ENCODE measurements at regions not wholly inside any gene's neighbourhood (a gene's known extent, or its start where the extent isn't known, plus 50 kb on each side); places are given as distances from the start of the nearest gene placed in this dataset.

- DNase-seq (no peak), ATAC-seq (no peak)
- Mint-ChIP-seq H3K9me3 (no peaks in the 10 kb centered on the region), H3K36me3 (ENCODE audit: low read depth) (no peaks in the 10 kb centered on the region), H3K27ac (no peak overlapping the region), H3K4me1 (peaks cover 10% of the 10 kb centered on the region), H3K4me3 (no peak overlapping the region), H3K27me3 (no peaks in the 10 kb centered on the region)
These were observed 515.5 kb upstream of the NOX3 start for GRCh38 chr6:155970876-155971708.

GRCh38 chr6:155970472-155970871 lies 514.8 kb upstream of the NOX3 start:
- H3K9me3 Mint-ChIP-seq = no peaks in the 10 kb centered on the region
- H3K4me1 Mint-ChIP-seq = peaks cover 10% of the 10 kb centered on the region
- H3K4me3 Mint-ChIP-seq = no peak overlapping the region
- H3K27ac Mint-ChIP-seq = no peak overlapping the region
- H3K36me3 Mint-ChIP-seq (ENCODE audit: low read depth) = no peaks in the 10 kb centered on the region
- H3K27me3 Mint-ChIP-seq = no peaks in the 10 kb centered on the region
- DNase-seq = no peak
- ATAC-seq = no peak

DNA sequence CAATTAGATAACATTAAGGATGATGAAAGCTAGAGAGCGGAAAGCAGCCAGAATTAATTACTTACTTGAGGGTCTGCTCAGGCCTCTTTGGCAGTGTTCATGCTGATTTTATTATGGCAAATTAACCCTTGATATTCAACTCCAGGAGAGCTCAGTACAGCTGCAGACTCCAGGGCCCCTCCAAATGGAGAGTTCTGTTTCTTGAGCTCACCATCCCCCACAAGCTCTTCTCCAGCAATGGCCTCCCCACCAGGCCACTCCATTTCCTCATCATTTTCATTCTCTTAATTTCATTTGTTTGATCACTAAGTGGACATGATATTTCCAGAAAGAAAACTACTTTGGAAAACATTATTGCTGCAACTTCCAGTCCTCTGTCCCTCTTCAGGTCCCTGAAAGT lies 513.3 kb upstream of the NOX3 start:
- H3K4me1 Mint-ChIP-seq = peaks cover 10% of the 10 kb centered on the region
- no peak overlapping the region for H3K27ac Mint-ChIP-seq
- H3K4me3 Mint-ChIP-seq = no peak overlapping the region
- no peaks in the 10 kb centered on the region for H3K9me3 Mint-ChIP-seq
- H3K36me3 Mint-ChIP-seq (ENCODE audit: low read depth) = no peaks in the 10 kb centered on the region
- DNase-seq (no peak), ATAC-seq (no peak)
- no peaks in the 10 kb centered on the region for H3K27me3 Mint-ChIP-seq

- Mint-ChIP-seq H3K36me3 (ENCODE audit: low read depth) (no peaks in the 10 kb centered on the region), H3K9me3 (no peaks in the 10 kb centered on the region), H3K4me1 (peaks cover 3% of the 10 kb centered on the region), H3K27ac (no peak overlapping the region), H3K27me3 (no peaks in the 10 kb centered on the region), H3K4me3 (no peak overlapping the region)
- no peak for ATAC-seq
- DNase-seq = no peak
These were observed 511.7 kb upstream of the NOX3 start for GRCh38 chr6:155967322-155967721.

- no peak overlapping the region for H3K4me3 Mint-ChIP-seq
- H3K36me3 Mint-ChIP-seq (ENCODE audit: low read depth) = no peaks in the 10 kb centered on the region
- no peaks in the 10 kb centered on the region for H3K27me3 Mint-ChIP-seq
- no peak for ATAC-seq
- no peaks in the 10 kb centered on the region for H3K4me1 Mint-ChIP-seq
- H3K9me3 Mint-ChIP-seq = peaks cover 7% of the 10 kb centered on the region
- no peak for DNase-seq
- no peak overlapping the region for H3K27ac Mint-ChIP-seq
These were observed 508.9 kb upstream of the NOX3 start for GRCh38 chr6:155964544-155964943.

GRCh38 chr6:155962276-155962675 lies 506.6 kb upstream of the NOX3 start:
- Mint-ChIP-seq H3K36me3 (ENCODE audit: low read depth) (no peaks in the 10 kb centered on the region), H3K4me1 (no peaks in the 10 kb centered on the region), H3K27me3 (no peaks in the 10 kb centered on the region), H3K9me3 (peaks cover 7% of the 10 kb centered on the region), H3K4me3 (no peak overlapping the region), H3K27ac (no peak overlapping the region)
- ATAC-seq = no peak
- DNase-seq = no peak

DNA sequence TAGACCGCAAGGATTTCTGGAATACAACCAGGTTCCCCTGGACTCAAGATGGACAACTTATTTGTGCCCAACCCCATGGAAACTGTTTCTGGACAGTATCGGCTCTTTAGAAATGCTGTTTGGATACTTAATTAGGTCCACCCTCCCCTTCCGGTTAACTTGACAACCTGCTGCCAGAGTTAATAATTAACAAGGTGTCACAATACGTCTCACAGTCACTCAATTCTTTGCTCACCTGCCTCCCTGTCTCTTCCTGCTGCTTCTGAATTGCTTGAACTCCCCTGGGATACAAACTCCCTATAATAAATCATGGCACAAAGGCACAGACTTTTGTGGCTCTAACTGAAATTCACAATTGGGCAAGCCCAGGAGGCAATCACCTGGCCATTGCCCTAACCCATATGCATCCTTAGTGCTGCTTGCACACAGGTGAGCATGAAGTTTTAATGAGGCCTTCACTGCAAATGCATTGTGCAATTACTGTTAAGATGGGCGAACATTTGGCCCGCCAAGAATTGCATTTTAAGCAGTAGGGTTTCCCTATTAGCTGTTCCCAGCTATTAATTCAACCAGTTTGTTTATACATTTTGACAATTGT lies 504.4 kb upstream of the NOX3 start:
- ATAC-seq (no peak), DNase-seq (no peak)
- no peaks in the 10 kb centered on the region for H3K27me3 Mint-ChIP-seq
- peaks cover 7% of the 10 kb centered on the region for H3K9me3 Mint-ChIP-seq
- no peaks in the 10 kb centered on the region for H3K36me3 Mint-ChIP-seq (ENCODE audit: low read depth)
- no peak overlapping the region for H3K27ac Mint-ChIP-seq
- no peak overlapping the region for H3K4me3 Mint-ChIP-seq
- H3K4me1 Mint-ChIP-seq = no peaks in the 10 kb centered on the region

DNA sequence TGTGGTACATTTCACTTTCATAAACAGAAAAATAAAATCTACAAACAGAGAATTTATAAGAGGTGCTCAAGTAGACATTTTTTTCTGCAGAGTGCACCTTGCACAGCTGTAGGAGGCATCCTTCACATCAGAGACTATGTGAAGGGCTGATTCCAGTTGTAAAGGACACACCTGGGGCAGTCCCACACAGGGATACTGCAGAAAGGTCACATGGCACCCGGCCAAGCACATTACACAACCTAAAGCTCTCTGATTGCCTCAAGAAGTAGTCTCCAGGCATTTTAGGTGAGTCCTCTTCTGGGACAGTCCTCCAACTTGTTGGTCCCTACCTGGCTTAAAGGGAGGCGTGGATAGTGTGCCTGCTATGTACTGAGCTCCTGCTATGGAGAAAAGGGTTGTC lies 502.9 kb upstream of the NOX3 start:
- DNase-seq (no peak), ATAC-seq (no peak)
- H3K4me1 Mint-ChIP-seq = no peaks in the 10 kb centered on the region
- H3K27me3 Mint-ChIP-seq = no peaks in the 10 kb centered on the region
- no peak overlapping the region for H3K27ac Mint-ChIP-seq
- H3K4me3 Mint-ChIP-seq = no peak overlapping the region
- no peaks in the 10 kb centered on the region for H3K36me3 Mint-ChIP-seq (ENCODE audit: low read depth)
- H3K9me3 Mint-ChIP-seq = peaks cover 7% of the 10 kb centered on the region

DNA sequence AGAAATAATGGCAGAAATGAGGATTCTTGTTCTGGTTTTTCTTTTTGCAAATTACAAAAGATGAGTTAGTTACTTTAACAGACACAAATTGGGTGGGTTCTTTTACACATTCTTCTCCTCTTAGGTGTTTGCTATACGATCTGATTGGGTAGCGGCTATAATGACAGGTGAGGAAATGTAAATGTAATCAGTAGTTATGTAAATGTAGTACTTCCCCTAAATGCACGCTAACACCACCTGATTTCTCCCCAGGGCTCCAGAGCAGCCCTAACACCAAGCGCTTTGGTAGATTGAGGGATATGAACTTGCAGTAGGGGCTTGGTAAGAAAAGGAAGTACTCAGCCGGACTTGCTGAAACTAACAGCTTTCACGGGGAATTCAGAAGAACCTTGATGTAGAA lies 499.4 kb upstream of the NOX3 start:
- ATAC-seq (no peak), DNase-seq (no peak)
- Mint-ChIP-seq H3K9me3 (no peaks in the 10 kb centered on the region), H3K27ac (no peak overlapping the region), H3K4me1 (no peaks in the 10 kb centered on the region), H3K36me3 (ENCODE audit: low read depth) (no peaks in the 10 kb centered on the region), H3K27me3 (no peaks in the 10 kb centered on the region), H3K4me3 (no peak overlapping the region)

- Mint-ChIP-seq H3K4me1 (no peaks in the 10 kb centered on the region), H3K27ac (no peak overlapping the region), H3K4me3 (no peak overlapping the region), H3K9me3 (no peaks in the 10 kb centered on the region), H3K27me3 (no peaks in the 10 kb centered on the region), H3K36me3 (ENCODE audit: low read depth) (no peaks in the 10 kb centered on the region)
- DNase-seq = no peak
- no peak for ATAC-seq
These were observed 498.5 kb upstream of the NOX3 start for GRCh38 chr6:155954149-155954548.

- no peaks in the 10 kb centered on the region for H3K4me1 Mint-ChIP-seq
- H3K36me3 Mint-ChIP-seq (ENCODE audit: low read depth) = no peaks in the 10 kb centered on the region
- H3K4me3 Mint-ChIP-seq = no peak overlapping the region
- DNase-seq (no peak), ATAC-seq (no peak)
- H3K9me3 Mint-ChIP-seq = peaks cover 9% of the 10 kb centered on the region
- H3K27ac Mint-ChIP-seq = no peak overlapping the region
- no peaks in the 10 kb centered on the region for H3K27me3 Mint-ChIP-seq
These were observed 493.6 kb upstream of the NOX3 start for GRCh38 chr6:155949256-155949655.

DNA sequence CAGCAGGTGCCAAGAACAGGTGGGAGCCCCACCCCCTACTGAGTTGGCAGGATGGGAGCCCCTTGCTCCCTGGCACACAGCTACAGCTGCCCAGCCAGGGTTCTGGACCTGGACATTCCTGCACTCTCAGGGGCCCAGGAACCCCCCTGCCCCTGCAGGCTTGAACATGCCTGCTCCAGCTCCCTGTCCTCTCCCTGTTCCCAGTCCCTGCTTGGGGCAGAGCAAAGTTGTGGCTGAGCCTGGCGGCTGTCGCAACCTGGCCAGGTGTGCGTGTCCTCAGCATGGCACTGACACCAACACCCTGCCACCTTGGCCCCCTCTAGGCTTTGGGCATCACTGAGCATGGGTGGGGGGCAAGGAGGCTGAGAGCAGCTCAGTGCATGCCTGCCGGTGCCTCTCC lies 491.2 kb upstream of the NOX3 start:
- no peaks in the 10 kb centered on the region for H3K4me1 Mint-ChIP-seq

GRCh38 chr6:155943635-155944034 lies 488.0 kb upstream of the NOX3 start:
- no peak for DNase-seq

More for the DNA sequence above, 491.2 kb upstream of the NOX3 start:
- H3K27ac Mint-ChIP-seq = no peak overlapping the region
- H3K9me3 Mint-ChIP-seq = peaks cover 9% of the 10 kb centered on the region
- DNase-seq = no peak
- H3K27me3 Mint-ChIP-seq = no peaks in the 10 kb centered on the region
- no peak for ATAC-seq
- no peak overlapping the region for H3K4me3 Mint-ChIP-seq
- H3K36me3 Mint-ChIP-seq (ENCODE audit: low read depth) = peaks cover 2% of the 10 kb centered on the region

GRCh38 chr6:155939253-155939652 lies 483.6 kb upstream of the NOX3 start:
- no peak overlapping the region for H3K27ac Mint-ChIP-seq
- H3K4me3 Mint-ChIP-seq = no peak overlapping the region
- peaks cover 2% of the 10 kb centered on the region for H3K36me3 Mint-ChIP-seq (ENCODE audit: low read depth)
- ATAC-seq (no peak), DNase-seq (no peak)
- no peaks in the 10 kb centered on the region for H3K4me1 Mint-ChIP-seq
- peaks cover 4% of the 10 kb centered on the region for H3K9me3 Mint-ChIP-seq
- no peaks in the 10 kb centered on the region for H3K27me3 Mint-ChIP-seq

More at GRCh38 chr6:155943635-155944034, 488.0 kb upstream of the NOX3 start:
- H3K4me1 Mint-ChIP-seq = no peaks in the 10 kb centered on the region
- no peak overlapping the region for H3K4me3 Mint-ChIP-seq
- H3K27me3 Mint-ChIP-seq = no peaks in the 10 kb centered on the region
- no peak overlapping the region for H3K27ac Mint-ChIP-seq
- H3K36me3 Mint-ChIP-seq (ENCODE audit: low read depth) = peaks cover 2% of the 10 kb centered on the region
- ATAC-seq = no peak
- H3K9me3 Mint-ChIP-seq = peaks cover 9% of the 10 kb centered on the region

DNA sequence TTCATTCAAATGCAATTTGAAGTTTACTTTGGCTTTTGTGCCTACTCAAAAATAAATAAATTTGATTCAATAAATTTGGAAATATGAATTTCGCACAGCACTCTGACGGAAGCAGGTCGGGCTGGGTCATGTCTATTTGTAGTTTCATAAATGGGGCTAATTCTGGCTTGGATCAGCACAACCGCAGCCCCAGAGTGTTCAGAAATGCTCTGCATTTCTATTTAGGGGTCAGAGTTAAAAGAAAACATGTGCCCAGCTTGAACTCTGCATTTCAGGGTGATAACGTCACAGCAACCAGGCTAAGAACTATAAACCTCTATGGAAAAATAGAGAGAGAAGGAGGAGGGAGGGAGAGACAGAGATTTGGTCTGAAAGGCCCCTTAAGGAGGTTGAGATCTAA lies 480.9 kb upstream of the NOX3 start:
- Mint-ChIP-seq H3K4me1 (no peaks in the 10 kb centered on the region), H3K36me3 (ENCODE audit: low read depth) (no peaks in the 10 kb centered on the region), H3K27ac (no peak overlapping the region), H3K9me3 (peaks cover 9% of the 10 kb centered on the region), H3K4me3 (no peak overlapping the region), H3K27me3 (no peaks in the 10 kb centered on the region)
- DNase-seq (no peak), ATAC-seq (no peak)

Data from activated naive CD8-positive, alpha-beta T cell treated with anti-CD3 and anti-CD28 coated beads, Interleukin-2, amount 50 U/mL, for 24 hours (primary cell).